Stimulated activated CD8-positive, alpha-beta memory T cell treated with anti-CD3 and anti-CD28 coated beads, Interleukin-4, amount 100 ng/mL, for 1 hour (primary cell): ENCODE measurements at regions not wholly inside any gene's neighbourhood (a gene's known extent, or its start where the extent isn't known, plus 50 kb on each side); places are given as distances from the start of the nearest gene placed in this dataset.

Experiments used
- DNase-seq, 2 donors: peaks; one replicate each; pipeline ENCODE4 v3.0.0-alpha.2; 2020; ENCODE audit warnings: low read depth in 2 of 2, low spot score in 1 of 2

DNA sequence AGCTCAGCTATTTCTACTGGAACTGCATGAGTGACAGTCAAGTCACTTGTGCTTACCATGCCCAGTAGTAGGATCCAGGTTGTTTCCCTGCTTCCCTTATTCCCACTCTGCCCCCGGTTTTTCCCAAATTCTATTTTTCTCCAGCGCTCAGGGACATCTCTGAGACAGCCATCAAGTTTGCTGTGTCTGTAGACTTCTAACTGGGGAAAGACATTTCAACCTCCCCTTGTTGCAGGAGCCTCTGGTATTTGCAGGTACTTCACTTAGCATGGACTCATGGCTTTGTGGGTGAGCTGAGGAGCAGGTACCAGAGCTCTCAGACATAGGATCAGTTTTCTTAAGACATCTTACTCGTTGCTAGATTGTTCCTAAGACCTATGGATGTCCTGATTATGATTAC, 801.6 kb upstream of the RBFOX1 start:
- no peak for DNase-seq

- DNase-seq = no peak
These were observed 804.4 kb upstream of the RBFOX1 start for GRCh38 chr16:6528217-6528616.

DNA sequence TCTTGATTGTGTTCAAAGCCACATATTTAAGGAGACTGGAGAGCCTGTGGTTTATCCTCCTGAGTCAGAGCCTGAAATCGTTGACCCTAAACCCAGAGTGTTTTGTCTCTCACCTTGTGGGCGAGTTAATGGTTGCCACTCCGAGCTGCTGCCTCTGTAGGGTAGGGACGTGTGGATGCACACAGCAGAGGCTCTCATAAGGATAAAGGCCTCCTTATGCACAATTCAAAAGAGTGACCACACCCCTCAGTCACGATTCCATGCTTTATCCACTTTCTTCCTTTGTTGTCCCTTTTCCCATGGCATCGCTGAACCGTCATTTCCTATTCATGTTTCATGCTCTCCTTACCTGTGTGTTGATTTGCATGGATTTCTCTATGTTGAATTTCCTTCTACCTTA, 805.0 kb upstream of the RBFOX1 start:
- no peak for DNase-seq

DNA sequence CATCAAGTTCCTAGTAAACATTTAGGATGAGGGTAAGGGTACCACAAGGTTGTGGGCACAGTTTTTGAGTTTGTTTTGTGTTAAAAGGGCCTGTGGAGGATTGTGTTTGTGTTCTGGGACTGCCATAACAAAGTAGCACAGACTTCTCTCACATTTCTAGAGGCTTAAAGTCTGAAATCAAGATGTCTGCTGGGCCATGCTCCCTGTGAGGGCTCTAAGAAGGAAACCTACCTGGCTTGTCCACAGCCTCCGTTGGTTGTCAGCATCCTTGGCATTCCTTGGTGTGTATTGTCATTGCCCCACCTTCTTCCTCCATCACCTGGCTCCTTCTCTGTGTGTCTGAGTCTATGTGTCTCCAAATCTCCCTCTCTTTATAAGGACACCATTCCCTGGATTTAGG, 808.1 kb upstream of the RBFOX1 start:
- no peak for DNase-seq

GRCh38 chr16:6517020-6517720, 815.5 kb upstream of the RBFOX1 start:
- no peak for DNase-seq

DNA sequence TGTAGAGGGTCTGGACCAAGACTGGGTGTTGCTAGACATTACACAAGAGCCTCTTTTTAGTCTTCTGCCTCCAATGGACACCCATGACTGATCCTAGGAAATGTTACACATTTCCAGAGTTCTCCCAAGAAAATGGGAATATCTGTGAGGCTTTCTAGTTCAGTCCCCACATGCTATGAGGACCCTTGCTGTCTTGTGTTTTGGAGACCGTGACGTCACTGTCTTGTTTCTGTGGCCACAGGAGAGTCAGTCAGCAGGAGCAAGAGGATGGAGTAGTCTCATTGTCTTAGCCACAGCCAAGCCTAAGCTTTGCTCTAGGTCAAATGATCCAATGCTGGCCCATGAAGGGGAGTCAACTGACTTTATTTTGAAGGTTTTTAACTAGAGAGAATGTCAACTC, 820.1 kb upstream of the RBFOX1 start:
- no peak for DNase-seq

DNA sequence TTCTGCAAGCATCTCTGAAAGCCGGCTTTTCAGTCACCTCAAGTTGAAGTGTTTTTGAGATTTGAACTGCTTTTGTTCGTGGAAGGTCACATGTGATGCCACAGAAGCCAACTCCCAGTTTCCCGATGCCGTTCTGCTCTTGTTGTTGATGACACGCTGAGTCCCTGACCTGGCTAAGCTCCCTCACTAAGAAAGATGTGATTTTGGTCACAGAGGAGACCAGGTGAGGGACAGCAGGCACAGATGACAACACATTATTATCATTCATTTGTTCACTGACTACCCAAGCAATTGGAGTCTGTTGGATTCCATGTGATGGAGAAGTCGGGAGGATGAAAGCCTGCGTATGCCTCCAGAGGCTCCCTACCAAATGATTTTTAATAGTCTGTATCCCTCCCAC, 822.4 kb upstream of the RBFOX1 start:
- no peak for DNase-seq

- no peak for DNase-seq
These were observed 833.2 kb upstream of the RBFOX1 start for GRCh38 chr16:6499413-6499812.

GRCh38 chr16:6498858-6499257, 833.8 kb upstream of the RBFOX1 start:
- DNase-seq = no peak

DNA sequence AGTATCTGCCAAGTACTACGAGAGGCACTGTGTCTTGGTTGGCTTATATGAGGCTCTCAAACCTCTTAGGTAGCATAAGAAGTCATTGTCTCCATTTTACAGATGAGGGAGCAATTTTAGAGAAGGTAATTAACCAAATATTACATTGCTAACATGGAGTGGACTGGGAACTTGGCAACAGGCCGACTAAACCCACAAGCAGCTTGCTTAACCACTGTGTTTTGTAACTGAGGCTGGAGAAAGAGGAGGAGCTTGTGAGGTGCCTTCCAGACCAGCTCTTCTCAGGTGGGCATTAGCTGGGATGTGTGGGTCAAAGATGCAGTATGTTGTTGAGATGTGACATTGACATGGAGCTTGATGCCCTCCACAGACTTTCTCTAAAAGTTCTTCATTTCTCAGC, 835.6 kb upstream of the RBFOX1 start:
- DNase-seq = no peak

GRCh38 chr16:6495486-6496210, 837.0 kb upstream of the RBFOX1 start:
- DNase-seq = no peak

DNA sequence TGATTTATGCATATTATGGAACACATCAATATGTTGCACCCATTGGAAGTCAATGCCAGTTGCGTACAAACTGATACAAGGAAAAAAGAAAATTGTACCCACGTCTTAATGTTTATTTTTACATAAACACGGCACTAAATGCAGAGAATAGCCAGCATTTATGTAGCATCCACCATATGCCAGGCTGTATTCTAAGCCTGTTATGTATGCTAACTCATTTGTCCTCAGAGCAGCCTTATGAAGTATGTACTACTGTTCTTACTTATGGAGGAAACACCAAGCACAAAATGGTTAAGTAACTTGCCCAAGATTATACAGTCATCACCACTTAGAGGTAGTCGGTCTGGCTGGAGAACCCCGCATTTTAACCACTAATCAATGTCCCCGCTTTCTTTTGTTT, 837.9 kb upstream of the RBFOX1 start:
- DNase-seq = no peak

DNA sequence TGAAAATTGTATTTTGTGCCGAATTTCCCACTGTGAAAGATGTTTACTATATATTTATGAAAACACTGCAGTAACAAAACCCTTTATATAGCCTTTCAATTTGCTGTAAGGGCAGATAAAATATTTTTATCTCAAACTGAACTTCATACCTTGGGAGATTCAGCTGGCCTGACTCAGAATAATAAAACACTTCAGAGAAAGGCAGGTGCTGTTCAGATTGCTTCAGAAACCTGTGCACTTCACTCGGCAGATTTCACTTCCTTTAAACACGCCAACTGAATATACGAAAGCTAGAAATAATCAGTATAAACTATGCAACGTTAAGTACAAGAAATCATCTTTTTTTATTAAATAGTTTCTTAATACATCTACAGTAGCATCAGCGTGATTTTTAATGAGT, 839.1 kb upstream of the RBFOX1 start:
- no peak for DNase-seq

GRCh38 chr16:6492742-6493141, 839.9 kb upstream of the RBFOX1 start:
- DNase-seq = no peak

DNA sequence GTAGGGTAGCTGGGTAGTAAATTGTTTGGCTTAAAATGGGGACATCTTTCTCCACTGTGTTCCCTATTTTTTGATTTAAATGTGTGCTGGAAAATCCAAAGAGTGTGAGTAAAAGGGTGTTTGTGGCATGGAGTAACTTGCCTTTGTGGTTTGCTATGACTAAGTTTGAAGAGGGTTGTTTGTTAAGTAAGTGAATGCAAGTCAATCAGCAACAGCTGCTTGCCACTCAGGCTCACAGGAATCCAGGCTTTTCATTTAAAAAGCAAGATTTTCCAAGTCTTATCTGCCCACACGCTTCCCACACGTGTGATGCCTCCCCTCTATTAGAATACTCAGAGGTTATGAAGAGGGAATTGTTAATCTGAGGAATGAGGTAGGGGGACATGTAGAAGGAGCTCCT, 847.7 kb upstream of the RBFOX1 start:
- no peak for DNase-seq

- no peak for DNase-seq
These were observed 848.6 kb upstream of the RBFOX1 start for GRCh38 chr16:6484081-6484480.

DNA sequence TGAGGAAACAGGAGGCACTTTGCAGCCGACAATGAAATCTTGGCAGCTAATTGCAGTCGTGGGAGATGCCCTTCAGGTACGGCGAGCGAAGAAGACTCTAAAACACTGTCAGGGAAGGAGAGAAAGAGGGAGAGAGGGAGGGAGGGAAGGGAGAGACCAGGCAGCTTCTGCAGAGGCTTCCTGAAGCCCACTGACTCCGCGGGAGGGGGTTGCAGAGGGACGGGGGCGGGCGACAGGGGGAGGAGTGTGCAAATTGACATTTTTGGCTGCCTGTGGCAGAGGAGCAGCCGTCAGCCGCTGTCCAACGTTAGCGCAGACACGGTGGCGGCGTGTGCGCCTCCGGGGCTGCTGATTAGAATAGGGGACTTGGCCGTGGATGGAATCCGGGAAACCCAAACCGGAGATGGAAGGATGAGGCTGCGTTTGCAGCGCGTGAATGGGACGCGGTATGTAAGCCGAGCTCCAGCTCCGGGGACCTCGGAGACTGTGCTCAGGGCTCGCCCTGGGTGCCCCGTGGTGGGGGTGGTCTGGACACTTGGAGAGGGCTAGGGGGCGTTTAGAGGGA, 849.1 kb upstream of the RBFOX1 start:
- no peak for DNase-seq

GRCh38 chr16:6482696-6483468, 849.8 kb upstream of the RBFOX1 start:
- DNase-seq = no peak

- DNase-seq = no peak
These were observed 850.8 kb upstream of the RBFOX1 start for GRCh38 chr16:6481894-6482293.

GRCh38 chr16:6453742-6454141, 878.9 kb upstream of the RBFOX1 start:
- DNase-seq = no peak

DNA sequence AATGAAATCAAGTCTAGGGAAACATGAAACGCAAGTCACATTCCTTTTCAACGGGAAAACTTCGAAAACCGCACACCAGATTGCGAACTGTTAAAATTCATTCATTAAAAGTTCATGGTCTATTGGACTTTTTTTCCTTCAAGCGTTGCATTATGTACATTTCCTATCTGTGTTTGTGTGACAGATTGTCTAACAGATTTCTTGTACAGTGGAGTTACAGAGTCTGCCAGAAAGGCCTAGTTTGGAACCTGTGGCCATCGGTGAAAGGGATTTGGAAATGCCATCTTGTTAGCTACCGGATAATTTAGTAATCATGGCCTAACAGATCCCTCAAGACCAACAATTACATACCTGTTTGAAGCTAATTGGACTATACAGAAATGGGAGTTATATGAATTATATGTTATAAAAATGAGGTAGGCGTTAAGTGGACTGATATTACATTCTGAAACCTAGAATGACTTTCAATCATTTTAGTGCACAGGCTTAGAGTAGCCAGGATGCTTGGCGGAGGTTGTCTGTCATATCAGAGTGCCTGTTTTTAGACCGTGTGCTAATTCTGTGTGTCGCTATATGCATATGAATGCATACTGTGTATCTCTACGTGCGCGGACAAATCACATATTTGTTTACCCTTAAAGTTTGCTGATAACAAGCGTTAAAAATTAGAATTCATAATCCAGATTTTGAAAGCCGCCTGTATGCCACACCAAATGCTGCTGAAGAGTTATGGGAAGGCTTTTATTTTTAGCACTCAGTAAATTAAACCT, 885.4 kb upstream of the RBFOX1 start:
- no peak for DNase-seq
